CD8-positive, alpha-beta memory T cell (primary cell): ENCODE measurements at regions not wholly inside any gene's neighbourhood (a gene's known extent, or its start where the extent isn't known, plus 50 kb on each side); places are given as distances from the start of the nearest gene placed in this dataset.

ENCODE experiments used
- CTCF ChIA-PET: fragments of 350-600 bp; sonication (Branson Sonifier 250); formaldehyde crosslinking; loops from one replicate; lab custom pipeline; 2021; ENCODE audit warnings: antibody characterized with exemption; lab: Charles Lee
- POLR2A ChIA-PET: fragments of 350-600 bp; sonication (Branson Sonifier 250); formaldehyde crosslinking; loops from one replicate; lab custom pipeline; 2021; ENCODE audit warnings: antibody characterized with exemption; lab: Charles Lee
- DNase-seq, 5 donors: peaks; one replicate each; pipeline versions ENCODE4 v3.0.0 to v3.0.0-alpha.2; 2020 to 2022; ENCODE audit warnings: mixed read lengths in 1 of 5
- H3K27ac ChIP-seq: one replicate; pipeline ENCODE4 v1.7.0; 2013; ENCODE audit warnings: low read depth, mild to moderate bottlenecking, low read length, moderate library complexity
- H3K27me3 ChIP-seq: 2 replicates; pipeline ENCODE4 v1.7.0; 2013; ENCODE audit warnings: low read length, mild to moderate bottlenecking; ENCODE audit not compliant: insufficient read depth, poor library complexity, severe bottlenecking
- H3K36me3 ChIP-seq: 2 replicates; pipeline ENCODE4 v1.7.0; 2013; ENCODE audit warnings: mild to moderate bottlenecking, low read length, moderate library complexity; ENCODE audit not compliant: insufficient read depth
- H3K4me1 ChIP-seq: 2 replicates; pipeline ENCODE4 v1.7.0; 2013; ENCODE audit warnings: mild to moderate bottlenecking, low read length, moderate library complexity; ENCODE audit not compliant: insufficient read depth
- H3K4me3 ChIP-seq: 2 replicates; pipeline ENCODE4 v1.7.0; 2013; ENCODE audit warnings: mild to moderate bottlenecking, low read length
- H3K9me3 ChIP-seq: 2 replicates; pipeline ENCODE4 v1.7.0; 2013; ENCODE audit warnings: mild to moderate bottlenecking, low read length
- H3K27ac Mint-ChIP-seq, 8 donors: one replicate each; pipeline ENCODE4 v1.8.0; 2020 to 2021; ENCODE audit warnings: mixed read lengths in 8 of 8, mild to moderate bottlenecking in 6 of 8, inconsistent platforms in 3 of 8, moderate library complexity in 3 of 8
- H3K27me3 Mint-ChIP-seq, 2 donors: one replicate each; pipeline ENCODE4 v1.8.0; 2020 to 2021; ENCODE audit warnings: mixed read lengths in 2 of 2, mild to moderate bottlenecking in 1 of 2, moderate library complexity in 1 of 2
- H3K36me3 Mint-ChIP-seq, 3 donors: one replicate each; pipeline ENCODE4 v1.8.0; 2020 to 2021; ENCODE audit warnings: mixed read lengths in 3 of 3, inconsistent platforms in 1 of 3, mild to moderate bottlenecking in 1 of 3
- H3K4me1 Mint-ChIP-seq, 3 donors: one replicate each; pipeline ENCODE4 v1.8.0; 2020 to 2021; ENCODE audit warnings: mixed read lengths in 3 of 3, inconsistent platforms in 1 of 3, mild to moderate bottlenecking in 1 of 3
- H3K4me3 Mint-ChIP-seq, 7 donors: one replicate each; pipeline ENCODE4 v1.8.0; 2020 to 2021; ENCODE audit warnings: mixed read lengths in 7 of 7, mild to moderate bottlenecking in 6 of 7, moderate library complexity in 4 of 7, inconsistent platforms in 2 of 7
- H3K9me3 Mint-ChIP-seq, 5 donors: one replicate each; pipeline ENCODE4 v1.8.0; 2020 to 2022; ENCODE audit warnings: mixed read lengths in 5 of 5, mild to moderate bottlenecking in 3 of 5, moderate library complexity in 2 of 5, inconsistent platforms in 1 of 5

DNA sequence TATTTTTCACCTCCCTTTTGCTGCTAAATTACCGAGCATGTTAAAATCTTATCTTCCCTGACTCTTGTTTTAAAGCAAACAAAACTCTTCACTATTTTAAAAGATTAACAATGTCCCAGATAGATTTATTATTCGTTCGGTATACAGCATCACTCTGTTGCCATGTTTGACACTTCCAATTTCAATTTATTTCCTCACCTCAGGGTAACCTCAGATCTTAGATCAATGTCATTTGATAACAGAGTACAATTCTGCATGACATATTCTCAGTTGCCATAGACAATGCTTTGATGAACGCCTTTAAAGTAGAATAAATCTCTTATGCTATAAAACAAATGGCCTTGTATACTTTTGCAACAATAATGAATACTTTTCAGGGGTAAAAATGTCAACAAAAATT lies 1078.1 kb upstream of the IGFBP7 start:
- H3K27ac Mint-ChIP-seq = no peak overlapping the region
- H3K4me1 ChIP-seq = no peaks in the 10 kb centered on the region
- peaks cover 8 to 35% (median 22%) of the 10 kb centered on the region in 5 donors for H3K9me3 Mint-ChIP-seq

DNA sequence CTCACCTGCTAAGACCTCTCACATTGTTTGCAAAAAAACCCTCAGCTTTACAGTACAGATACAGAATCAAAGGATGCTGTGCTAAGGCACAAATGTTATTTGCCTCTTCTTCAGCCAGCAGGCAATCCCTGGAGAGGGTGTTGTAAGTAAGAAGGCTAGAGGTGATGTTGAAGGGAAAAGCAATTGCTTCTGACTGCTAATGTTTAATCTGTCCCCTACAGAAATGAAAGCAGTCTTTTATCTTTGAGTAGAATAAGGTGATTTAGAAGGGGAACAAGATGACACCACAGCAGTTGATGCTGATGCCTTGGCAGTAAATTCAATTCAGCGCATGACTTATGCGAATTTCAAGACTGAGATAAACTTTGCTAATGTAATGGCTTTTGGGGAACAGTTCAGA lies 1064.8 kb upstream of the IGFBP7 start:
- CTCF ChIA-PET = no interaction called here
- H3K27me3 ChIP-seq = no peaks in the 10 kb centered on the region
- no peak overlapping the region for H3K27ac Mint-ChIP-seq
- peaks cover 4 to 32% (median 7%) of the 10 kb centered on the region in 5 donors for H3K9me3 Mint-ChIP-seq
- H3K9me3 ChIP-seq = no peaks in the 10 kb centered on the region
- H3K27me3 Mint-ChIP-seq = no peaks in the 10 kb centered on the region
- DNase-seq = no peak
- H3K4me1 ChIP-seq = no peaks in the 10 kb centered on the region
- POLR2A ChIA-PET = no interaction called here
- no peaks in the 10 kb centered on the region for H3K4me1 Mint-ChIP-seq
- H3K36me3 Mint-ChIP-seq = no peaks in the 10 kb centered on the region
- H3K36me3 ChIP-seq = no peaks in the 10 kb centered on the region
- H3K27ac ChIP-seq = no peak overlapping the region
- H3K4me3 Mint-ChIP-seq = no peak overlapping the region
- no peak overlapping the region for H3K4me3 ChIP-seq

More for the DNA sequence above, 1078.1 kb upstream of the IGFBP7 start:
- Histone ChIP-seq H3K27ac (no peak overlapping the region), H3K4me3 (no peak overlapping the region), H3K27me3 (no peaks in the 10 kb centered on the region), H3K36me3 (no peaks in the 10 kb centered on the region), H3K9me3 (no peaks in the 10 kb centered on the region)
- no peak for DNase-seq
- Mint-ChIP-seq H3K4me3 (no peak overlapping the region), H3K4me1 (no peaks in the 10 kb centered on the region), H3K36me3 (no peaks in the 10 kb centered on the region), H3K27me3 (no peaks in the 10 kb centered on the region)
- ChIA-PET POLR2A (no interaction called here), CTCF (no interaction called here)

DNA sequence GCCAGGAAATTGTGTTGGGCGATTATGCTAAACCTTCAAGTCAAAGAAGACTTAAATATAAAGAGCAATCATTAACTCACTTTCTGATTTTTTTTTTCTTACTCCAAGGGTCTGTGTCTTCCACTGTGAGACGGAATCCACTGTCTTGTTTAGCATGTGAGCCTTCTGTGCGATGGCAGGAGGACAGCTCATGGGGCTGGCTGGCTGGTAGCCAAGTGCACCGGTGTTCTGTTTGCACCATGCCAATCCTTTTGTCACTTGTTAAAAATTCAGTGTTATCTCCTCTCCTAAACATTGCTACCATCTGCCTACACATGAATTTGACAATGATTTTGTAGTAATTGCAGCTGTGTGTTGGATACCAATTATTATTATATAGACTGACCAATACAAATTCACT lies 1056.3 kb upstream of the IGFBP7 start:
- ChIA-PET POLR2A (no interaction called here), CTCF (no interaction called here)
- H3K27me3 Mint-ChIP-seq = no peaks in the 10 kb centered on the region

DNA sequence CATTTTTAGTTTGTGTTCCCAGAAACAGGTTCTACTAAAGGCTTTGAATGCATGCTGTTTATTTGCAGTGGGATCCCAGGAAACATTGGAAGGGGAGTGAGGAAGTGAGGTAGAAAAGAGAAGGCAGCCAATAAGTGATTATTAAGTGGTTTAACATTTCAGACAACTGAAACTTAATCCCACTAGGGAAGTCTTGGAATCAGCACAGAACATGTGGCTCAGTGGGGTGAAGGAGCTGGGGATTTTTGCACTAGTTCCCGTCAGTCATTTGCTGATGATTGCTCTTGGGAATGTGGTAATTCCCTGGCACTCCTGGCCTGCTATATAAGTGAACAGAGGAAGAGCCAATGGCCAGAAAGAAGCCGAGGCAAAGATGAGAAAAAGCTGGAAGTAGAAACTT lies 1053.0 kb upstream of the IGFBP7 start:
- H3K4me1 Mint-ChIP-seq = no peaks in the 10 kb centered on the region
- DNase-seq = no peak
- no peaks in the 10 kb centered on the region for H3K27me3 Mint-ChIP-seq
- Histone ChIP-seq H3K4me1 (no peaks in the 10 kb centered on the region), H3K9me3 (no peaks in the 10 kb centered on the region), H3K27me3 (no peaks in the 10 kb centered on the region), H3K27ac (no peak overlapping the region), H3K36me3 (no peaks in the 10 kb centered on the region), H3K4me3 (no peak overlapping the region)
- H3K4me3 Mint-ChIP-seq = no peak overlapping the region
- POLR2A ChIA-PET = no interaction called here
- peaks cover 2 to 30% (median 4%) of the 10 kb centered on the region in 5 donors for H3K9me3 Mint-ChIP-seq
- H3K27ac Mint-ChIP-seq = no peak overlapping the region
- no peaks in the 10 kb centered on the region for H3K36me3 Mint-ChIP-seq
- CTCF ChIA-PET = no interaction called here

More for the DNA sequence above, 1056.3 kb upstream of the IGFBP7 start:
- Histone ChIP-seq H3K27ac (no peak overlapping the region), H3K27me3 (no peaks in the 10 kb centered on the region), H3K4me3 (no peak overlapping the region), H3K4me1 (no peaks in the 10 kb centered on the region), H3K36me3 (no peaks in the 10 kb centered on the region), H3K9me3 (no peaks in the 10 kb centered on the region)
- Mint-ChIP-seq H3K27ac (no peak overlapping the region), H3K4me3 (no peak overlapping the region), H3K9me3 (peaks cover 5 to 31% (median 12%) of the 10 kb centered on the region in 5 donors), H3K4me1 (no peaks in the 10 kb centered on the region), H3K36me3 (no peaks in the 10 kb centered on the region)
- DNase-seq = no peak

DNA sequence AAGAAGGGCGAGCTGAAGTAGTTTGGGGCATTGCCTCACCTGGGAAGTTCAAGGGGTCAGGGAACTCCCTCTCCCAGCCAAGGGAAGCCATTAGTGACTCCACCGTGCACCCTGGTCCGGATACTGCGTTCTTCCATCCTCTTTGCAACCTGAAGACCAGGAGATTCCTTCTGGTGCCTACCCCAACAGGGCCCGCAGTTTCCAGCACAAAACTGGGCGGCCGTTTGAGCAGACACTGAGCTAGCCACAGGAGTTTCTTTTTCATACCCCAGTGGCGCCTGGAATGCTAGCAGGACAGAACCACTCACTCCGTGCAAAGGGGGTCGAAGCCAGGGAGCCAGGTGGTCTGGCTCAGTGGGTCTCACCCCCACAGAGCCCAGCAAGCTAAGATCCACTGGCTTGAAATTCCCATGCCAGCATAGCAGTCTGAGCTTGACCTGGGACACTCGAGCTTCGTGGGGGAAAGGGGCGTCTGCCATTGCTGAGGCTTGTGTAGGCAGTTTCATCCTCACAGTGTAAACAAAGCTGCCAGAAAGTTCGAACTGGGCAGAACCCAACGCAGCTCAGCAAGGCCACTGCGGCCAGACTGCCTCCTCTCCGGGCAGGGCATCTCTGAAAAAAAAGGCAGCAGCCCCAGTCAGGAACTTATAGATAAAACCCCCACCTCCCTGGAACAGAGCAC lies 1039.4 kb upstream of the IGFBP7 start:
- H3K9me3 ChIP-seq = no peaks in the 10 kb centered on the region
- CTCF ChIA-PET = no interaction called here

DNA sequence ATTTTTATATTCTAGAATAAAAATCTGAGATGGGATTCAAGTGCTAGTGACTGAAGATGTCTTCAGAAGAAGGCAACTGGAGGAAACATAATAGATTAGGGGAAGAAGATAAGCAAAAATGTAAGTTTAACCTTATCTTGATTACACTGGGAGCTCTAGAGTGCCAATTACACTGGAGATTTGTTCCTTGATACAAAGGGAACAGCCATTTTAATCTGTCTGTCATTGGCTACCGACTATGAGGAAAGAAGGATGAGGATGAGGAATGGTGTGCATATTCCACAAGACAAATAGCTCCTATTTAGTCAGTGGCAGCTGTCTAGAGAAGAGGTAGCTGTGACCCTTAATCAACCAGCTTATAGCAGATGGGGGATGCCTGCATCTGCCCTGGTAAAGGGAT lies 1034.5 kb upstream of the IGFBP7 start:
- Histone ChIP-seq H3K27ac (no peak overlapping the region), H3K4me1 (no peaks in the 10 kb centered on the region), H3K9me3 (no peaks in the 10 kb centered on the region), H3K27me3 (no peaks in the 10 kb centered on the region), H3K4me3 (no peak overlapping the region), H3K36me3 (no peaks in the 10 kb centered on the region)
- ChIA-PET CTCF (no interaction called here), POLR2A (no interaction called here)
- DNase-seq = no peak
- Mint-ChIP-seq H3K4me1 (no peaks in the 10 kb centered on the region), H3K27ac (no peak overlapping the region), H3K4me3 (no peak overlapping the region), H3K9me3 (peaks cover 6 to 40% (median 13%) of the 10 kb centered on the region in 5 donors), H3K36me3 (no peaks in the 10 kb centered on the region), H3K27me3 (no peaks in the 10 kb centered on the region)

More for the DNA sequence above, 1039.4 kb upstream of the IGFBP7 start:
- Histone ChIP-seq H3K36me3 (no peaks in the 10 kb centered on the region), H3K4me1 (no peaks in the 10 kb centered on the region), H3K27ac (no peak overlapping the region), H3K27me3 (no peaks in the 10 kb centered on the region), H3K4me3 (no peak overlapping the region)
- Mint-ChIP-seq H3K9me3 (peaks cover 13 to 40% (median 26%) of the 10 kb centered on the region in 5 donors), H3K36me3 (no peaks in the 10 kb centered on the region), H3K4me1 (no peaks in the 10 kb centered on the region), H3K4me3 (no peak overlapping the region), H3K27ac (no peak overlapping the region), H3K27me3 (peaks cover 0 to 1% of the 10 kb centered on the region in 2 donors)
- POLR2A ChIA-PET = no interaction called here
- DNase-seq = no peak

DNA sequence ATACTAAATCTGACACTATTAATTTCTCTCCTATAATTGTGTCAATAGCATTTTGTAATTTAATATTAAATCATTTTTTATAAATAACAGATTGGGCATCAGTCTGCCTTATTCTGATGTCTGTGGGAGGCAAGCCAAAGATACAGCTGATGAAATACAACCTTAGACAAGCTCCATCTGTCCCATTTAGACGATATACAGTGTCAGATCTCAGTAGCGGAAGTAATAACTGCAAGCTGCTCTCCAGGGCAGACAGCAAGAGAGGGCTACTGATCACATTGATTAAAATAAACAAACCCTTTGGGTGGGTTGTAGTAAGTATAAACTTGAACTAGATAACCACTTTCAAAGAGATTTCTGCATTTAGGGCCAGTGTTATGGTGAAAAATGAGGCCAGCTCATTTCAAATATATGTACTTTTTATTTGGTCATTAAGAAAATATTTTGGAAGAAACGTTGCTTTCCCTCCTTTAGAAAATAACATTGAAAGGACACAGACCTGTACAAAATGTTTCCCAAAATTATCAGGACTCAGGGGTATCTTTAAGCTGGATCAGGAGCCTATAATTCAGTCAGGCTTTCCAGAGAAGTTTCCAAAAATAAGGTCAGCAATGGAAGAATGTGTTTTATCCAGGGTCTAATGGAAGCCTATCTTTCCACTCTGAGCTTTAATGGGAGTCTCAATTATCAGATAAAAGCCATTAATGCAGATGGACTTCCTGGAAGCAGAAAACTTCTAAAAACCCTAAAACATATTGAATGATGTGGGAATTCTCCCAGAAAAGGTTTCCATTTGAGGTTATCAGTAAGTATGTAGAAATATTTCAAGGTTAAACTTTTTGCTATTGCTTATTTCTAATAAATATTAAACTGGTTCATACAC lies 1028.8 kb upstream of the IGFBP7 start:
- Histone ChIP-seq H3K9me3 (no peaks in the 10 kb centered on the region), H3K4me1 (no peaks in the 10 kb centered on the region), H3K27me3 (no peaks in the 10 kb centered on the region), H3K27ac (no peak overlapping the region), H3K36me3 (no peaks in the 10 kb centered on the region), H3K4me3 (no peak overlapping the region)
- Mint-ChIP-seq H3K27me3 (no peaks in the 10 kb centered on the region), H3K9me3 (peaks cover 2 to 45% (median 5%) of the 10 kb centered on the region in 5 donors), H3K27ac (no peak overlapping the region), H3K36me3 (no peaks in the 10 kb centered on the region), H3K4me1 (no peaks in the 10 kb centered on the region), H3K4me3 (no peak overlapping the region)
- no peak for DNase-seq
- ChIA-PET POLR2A (no interaction called here), CTCF (no interaction called here)

DNA sequence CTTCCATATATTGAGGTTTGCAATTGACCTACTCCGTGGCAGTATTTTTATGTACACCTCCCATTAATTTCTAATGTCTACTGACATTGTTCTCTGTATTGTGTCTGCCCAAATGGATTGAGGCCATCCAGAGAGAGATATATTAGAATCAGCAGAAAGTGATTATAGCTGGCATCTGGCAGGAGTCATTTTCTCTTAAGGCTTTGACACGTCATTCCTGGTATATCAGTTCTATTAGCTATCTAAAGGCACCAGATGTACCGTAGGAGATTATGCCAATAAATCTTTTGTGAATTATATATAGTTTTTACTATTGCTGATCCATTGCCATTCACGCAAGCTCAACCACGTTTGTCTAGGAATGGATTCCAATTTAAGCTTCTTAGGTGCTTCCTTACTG lies 1026.4 kb upstream of the IGFBP7 start:
- Histone ChIP-seq H3K9me3 (no peaks in the 10 kb centered on the region), H3K27ac (no peak overlapping the region), H3K36me3 (no peaks in the 10 kb centered on the region), H3K27me3 (no peaks in the 10 kb centered on the region), H3K4me1 (no peaks in the 10 kb centered on the region), H3K4me3 (no peak overlapping the region)
- Mint-ChIP-seq H3K27ac (no peak overlapping the region), H3K4me1 (no peaks in the 10 kb centered on the region), H3K36me3 (no peaks in the 10 kb centered on the region), H3K9me3 (peaks cover 0 to 36% (median 4%) of the 10 kb centered on the region in 5 donors), H3K27me3 (no peaks in the 10 kb centered on the region), H3K4me3 (no peak overlapping the region)
- POLR2A ChIA-PET = no interaction called here
- DNase-seq = no peak
- CTCF ChIA-PET = no interaction called here
